Natural killer cell (primary cell): ENCODE measurements at regions not wholly inside any gene's neighbourhood (a gene's known extent, or its start where the extent isn't known, plus 50 kb on each side); places are given as distances from the start of the nearest gene placed in this dataset.
"Not testable (repeated sequence)": the region's sequence is repeated elsewhere in the genome, so short reads cannot be mapped to it uniquely, and the experiment has no call there.

Experiments
- ATAC-seq, 3 donors: fragments of 150-1000 bp in 2 of 3; fragments of 200-7000 bp in 1 of 3; cut with Tn5 transposase; 1 replicate in 1 of 3; 2 replicates in 2 of 3; pipeline ENCODE4 v1.10.0; 2021; ENCODE audit warnings: mild to moderate bottlenecking in 2 of 3, moderate library complexity in 2 of 3
- DNase-seq, 2 donors: peaks; one replicate each; pipeline versions ENCODE4 v3.0.0 to v3.0.0-alpha.2; 2013 to 2021; ENCODE audit warnings: mixed read lengths in 1 of 2
- H3K27ac ChIP-seq: one replicate; pipeline ENCODE4 v1.5.1; 2013; ENCODE audit warnings: mild to moderate bottlenecking, low read length
- H3K27me3 ChIP-seq: one replicate; pipeline ENCODE4 v1.6.1; 2013; ENCODE audit warnings: low read length; ENCODE audit not compliant: control insufficient read depth, insufficient read depth
- H3K36me3 ChIP-seq: one replicate; pipeline ENCODE4 v1.6.1; 2013; ENCODE audit warnings: low read length; ENCODE audit not compliant: control insufficient read depth, insufficient read depth
- H3K4me1 ChIP-seq: one replicate; pipeline ENCODE4 v1.6.1; 2013; ENCODE audit warnings: low read length; ENCODE audit not compliant: control insufficient read depth, insufficient read depth
- H3K4me3 ChIP-seq: one replicate; pipeline ENCODE4 v1.5.1; 2013; ENCODE audit warnings: low read length
- H3K9me3 ChIP-seq: one replicate; pipeline ENCODE4 v1.6.1; 2013; ENCODE audit warnings: low read length; ENCODE audit not compliant: control insufficient read depth, insufficient read depth
- H3K27ac Mint-ChIP-seq, 2 donors: one replicate each; pipeline ENCODE4 v1.8.0; 2022; ENCODE audit warnings: mild to moderate bottlenecking in 2 of 2, mixed read lengths in 2 of 2, moderate library complexity in 1 of 2
- H3K27me3 Mint-ChIP-seq, 2 donors: one replicate each; pipeline ENCODE4 v1.8.0; 2022; ENCODE audit warnings: low read depth in 2 of 2, mixed read lengths in 2 of 2
- H3K36me3 Mint-ChIP-seq: one replicate; pipeline ENCODE4 v1.8.0; 2022; ENCODE audit warnings: mixed read lengths
- H3K4me1 Mint-ChIP-seq, 2 donors: one replicate each; pipeline ENCODE4 v1.8.0; 2022; ENCODE audit warnings: mixed read lengths in 2 of 2
- H3K4me3 Mint-ChIP-seq: one replicate; pipeline ENCODE4 v1.8.0; 2022; ENCODE audit warnings: mild to moderate bottlenecking, moderate library complexity, mixed read lengths
- H3K9me3 Mint-ChIP-seq, 2 donors: one replicate each; pipeline ENCODE4 v1.8.0; 2022; ENCODE audit warnings: mixed read lengths in 2 of 2
- WGBS: methylation state at CpG from one replicate; pipeline ENCODE4 v1.1.7; 2013; ENCODE audit warnings: missing lambda C conversion rate; ENCODE audit not compliant: insufficient coverage; 5-methylcytosine and 5-hydroxymethylcytosine counted together
- intact Hi-C: fragments of 100-400 bp; cut with micrococcal nuclease; formaldehyde crosslinking; loops from one replicate; pipeline ENCODE4 v1.14.2; 2022
- TF ChIP-seq, protein P1 (sequence below): fragments of 200-600 bp; IDR thresholded peaks from one replicate; pipeline ENCODE4 v1.8.0; 2022; ENCODE audit warnings: antibody characterized with exemption

GRCh38 chr5:2087980-2088379 is 205.3 kb upstream of the IRX4 start:
- Histone ChIP-seq H3K4me1 (no peaks in the 10 kb centered on the region), H3K4me3 (no peak overlapping the region), H3K27ac (no peak overlapping the region), H3K9me3 (no peaks in the 10 kb centered on the region), H3K36me3 (no peaks in the 10 kb centered on the region), H3K27me3 (no peaks in the 10 kb centered on the region)
- H3K9me3 Mint-ChIP-seq: no peaks in the 10 kb centered on the region
- TF ChIP-seq, protein P1, sequence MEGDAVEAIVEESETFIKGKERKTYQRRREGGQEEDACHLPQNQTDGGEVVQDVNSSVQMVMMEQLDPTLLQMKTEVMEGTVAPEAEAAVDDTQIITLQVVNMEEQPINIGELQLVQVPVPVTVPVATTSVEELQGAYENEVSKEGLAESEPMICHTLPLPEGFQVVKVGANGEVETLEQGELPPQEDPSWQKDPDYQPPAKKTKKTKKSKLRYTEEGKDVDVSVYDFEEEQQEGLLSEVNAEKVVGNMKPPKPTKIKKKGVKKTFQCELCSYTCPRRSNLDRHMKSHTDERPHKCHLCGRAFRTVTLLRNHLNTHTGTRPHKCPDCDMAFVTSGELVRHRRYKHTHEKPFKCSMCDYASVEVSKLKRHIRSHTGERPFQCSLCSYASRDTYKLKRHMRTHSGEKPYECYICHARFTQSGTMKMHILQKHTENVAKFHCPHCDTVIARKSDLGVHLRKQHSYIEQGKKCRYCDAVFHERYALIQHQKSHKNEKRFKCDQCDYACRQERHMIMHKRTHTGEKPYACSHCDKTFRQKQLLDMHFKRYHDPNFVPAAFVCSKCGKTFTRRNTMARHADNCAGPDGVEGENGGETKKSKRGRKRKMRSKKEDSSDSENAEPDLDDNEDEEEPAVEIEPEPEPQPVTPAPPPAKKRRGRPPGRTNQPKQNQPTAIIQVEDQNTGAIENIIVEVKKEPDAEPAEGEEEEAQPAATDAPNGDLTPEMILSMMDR: no peak
- intact Hi-C loops: no loop called here
- H3K4me1 Mint-ChIP-seq: no peaks in the 10 kb centered on the region
- no peak overlapping the region for H3K27ac Mint-ChIP-seq
- no peak for ATAC-seq
- no peak overlapping the region for H3K4me3 Mint-ChIP-seq
- WGBS: no CpG with 5 or more reads among the region's 2 CpGs
- H3K36me3 Mint-ChIP-seq: no peaks in the 10 kb centered on the region
- DNase-seq: no peak
- peaks cover 8 to 31% of the 10 kb centered on the region in 2 donors for H3K27me3 Mint-ChIP-seq

GRCh38 chr5:2075365-2075764 is 192.6 kb upstream of the IRX4 start:
- Mint-ChIP-seq H3K36me3 (no peaks in the 10 kb centered on the region), H3K4me1 (no peaks in the 10 kb centered on the region), H3K27ac (no peak overlapping the region), H3K27me3 (peaks cover 3 to 8% of the 10 kb centered on the region in 2 donors), H3K9me3 (no peaks in the 10 kb centered on the region), H3K4me3 (no peak overlapping the region)
- ATAC-seq: no peak
- TF ChIP-seq, protein P1: no peak
- WGBS: 80% methylated on average over 5 of the region's 7 CpGs
- no peak for DNase-seq
- Histone ChIP-seq H3K9me3 (no peaks in the 10 kb centered on the region), H3K4me1 (no peaks in the 10 kb centered on the region), H3K27me3 (no peaks in the 10 kb centered on the region), H3K4me3 (no peak overlapping the region), H3K36me3 (no peaks in the 10 kb centered on the region), H3K27ac (no peak overlapping the region)
- intact Hi-C loops: no loop called here

DNA sequence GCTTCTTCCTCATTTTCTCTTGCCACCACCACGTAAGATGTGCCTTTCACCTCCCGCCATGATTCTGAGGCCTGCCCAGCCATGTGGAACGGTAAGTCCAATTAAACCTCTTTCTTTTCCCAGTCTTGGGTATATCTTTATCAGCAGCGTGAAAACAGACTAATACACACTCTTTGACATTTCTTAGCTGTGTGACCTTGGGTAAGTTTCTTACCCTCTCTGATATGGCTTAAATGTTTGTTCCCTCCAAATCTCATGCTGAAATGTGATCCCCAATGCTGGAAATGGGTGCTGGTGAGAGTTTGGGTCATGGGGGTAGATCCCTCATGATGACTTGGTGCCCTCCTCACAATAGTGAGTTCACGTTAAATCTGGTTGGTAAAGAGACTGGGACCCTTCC is 188.8 kb upstream of the IRX4 start:
- peaks cover 0 to 6% of the 10 kb centered on the region in 2 donors for H3K27me3 Mint-ChIP-seq
- intact Hi-C loops: no loop called here

GRCh38 chr5:2070787-2071186 is 188.1 kb upstream of the IRX4 start:
- H3K36me3 Mint-ChIP-seq, H3K9me3 ChIP-seq, H3K27me3 ChIP-seq, H3K4me1 Mint-ChIP-seq, H3K36me3 ChIP-seq, DNase-seq, H3K27me3 Mint-ChIP-seq, H3K9me3 Mint-ChIP-seq, H3K27ac Mint-ChIP-seq, H3K27ac ChIP-seq, ATAC-seq, H3K4me1 ChIP-seq, intact Hi-C loops, H3K4me3 ChIP-seq, H3K4me3 Mint-ChIP-seq: not testable (repeated sequence)
- 52% methylated on average over 4 of the region's 4 CpGs for WGBS

More for the DNA sequence above, 188.8 kb upstream of the IRX4 start:
- Histone ChIP-seq H3K27me3 (no peaks in the 10 kb centered on the region), H3K4me3 (no peak overlapping the region), H3K36me3 (no peaks in the 10 kb centered on the region), H3K27ac (no peak overlapping the region), H3K4me1 (no peaks in the 10 kb centered on the region), H3K9me3 (no peaks in the 10 kb centered on the region)
- no peaks in the 10 kb centered on the region for H3K36me3 Mint-ChIP-seq
- no peak for DNase-seq
- H3K27ac Mint-ChIP-seq: no peak overlapping the region
- no peaks in the 10 kb centered on the region for H3K9me3 Mint-ChIP-seq
- no peaks in the 10 kb centered on the region for H3K4me1 Mint-ChIP-seq
- ATAC-seq: no peak
- H3K4me3 Mint-ChIP-seq: no peak overlapping the region
- 92% methylated on average over 5 of the region's 5 CpGs for WGBS
- TF ChIP-seq, protein P1: no peak
